Esophagus muscularis mucosa (tissue), 4 donors: ENCODE measurements at regions not wholly inside any gene's neighbourhood (a gene's known extent, or its start where the extent isn't known, plus 50 kb on each side); places are given as distances from the start of the nearest gene placed in this dataset.
A peak's percentile ranks its signal among the peaks of the same experiment; 100 is the strongest.
"Not testable (repeated sequence)": the region's sequence is repeated elsewhere in the genome, so short reads cannot be mapped to it uniquely, and the experiment has no call there.

ENCODE experiments used
- DNase-seq: peaks from one replicate; pipeline ENCODE4 v3.0.0-alpha.2; 2017; ENCODE audit errors: extremely low spot score
- H3K27ac ChIP-seq, 4 donors: fragments of 200-600 bp; sonication (generic); replicated peaks in 1 of 4; 1 replicate in 3 of 4; 2 replicates in 1 of 4; pipeline ENCODE4 v1.5.1; 2016 to 2019; ENCODE audit warnings: mild to moderate bottlenecking in 1 of 4
- H3K27me3 ChIP-seq, 4 donors: fragments of 200-600 bp; sonication (generic); one replicate each; pipeline versions ENCODE4 v1.5.1 to v1.6.0; 2016 to 2019
- H3K36me3 ChIP-seq, 4 donors: fragments of 200-600 bp; sonication (generic); one replicate each; pipeline ENCODE4 v1.5.1; 2016 to 2019
- H3K4me1 ChIP-seq, 4 donors: fragments of 200-600 bp; sonication (generic); one replicate each; pipeline ENCODE4 v1.5.1; 2016 to 2019
- H3K4me3 ChIP-seq, 4 donors: fragments of 200-600 bp; sonication (generic); 1 replicate in 2 of 4; 2 replicates in 2 of 4; pipeline ENCODE4 v1.5.1; 2016 to 2019; ENCODE audit warnings: mild to moderate bottlenecking in 4 of 4, moderate library complexity in 1 of 4
- H3K9me3 ChIP-seq, 4 donors: fragments of 200-600 bp; sonication (generic); 1 replicate in 3 of 4; 2 replicates in 1 of 4; pipeline ENCODE4 v1.5.1; 2016 to 2019
- EP300 ChIP-seq: sonication (generic); formaldehyde crosslinking; IDR thresholded peaks from one replicate; pipeline ENCODE4 v1.6.1; 2017; ENCODE audit warnings: antibody characterized with exemption
- POLR2A ChIP-seq: fragments of 450-650 bp; IDR thresholded peaks from one replicate; pipeline ENCODE4 v1.6.1; 2017; ENCODE audit warnings: antibody characterized with exemption, moderate library complexity, mild to moderate bottlenecking, low read depth
- POLR2AphosphoS5 ChIP-seq, 2 donors: sonication (generic); formaldehyde crosslinking; IDR thresholded peaks; one replicate each; pipeline ENCODE4 v1.6.1; 2017; ENCODE audit warnings: antibody characterized with exemption in 2 of 2
- WGBS: methylation state at CpG from one replicate; pipeline ENCODE4 v1.1.5; 2018; 5-methylcytosine and 5-hydroxymethylcytosine counted together
- intact Hi-C: fragments of 100-400 bp; cut with DNase I; formaldehyde crosslinking; loops from one replicate; pipeline ENCODE4 v1.15.1; 2023
- TF ChIP-seq, protein P1 (sequence below), 3 experiments: fragments of 200-600 bp in 2 of 3; fragments of 450-650 bp in 1 of 3; sonication (generic) in 2 of 3; IDR thresholded peaks; one replicate each; pipeline ENCODE4 v1.5.1; 2017 to 2019; ENCODE audit warnings: antibody characterized with exemption in 3 of 3, mild to moderate bottlenecking in 2 of 3, moderate library complexity in 1 of 3

DNA sequence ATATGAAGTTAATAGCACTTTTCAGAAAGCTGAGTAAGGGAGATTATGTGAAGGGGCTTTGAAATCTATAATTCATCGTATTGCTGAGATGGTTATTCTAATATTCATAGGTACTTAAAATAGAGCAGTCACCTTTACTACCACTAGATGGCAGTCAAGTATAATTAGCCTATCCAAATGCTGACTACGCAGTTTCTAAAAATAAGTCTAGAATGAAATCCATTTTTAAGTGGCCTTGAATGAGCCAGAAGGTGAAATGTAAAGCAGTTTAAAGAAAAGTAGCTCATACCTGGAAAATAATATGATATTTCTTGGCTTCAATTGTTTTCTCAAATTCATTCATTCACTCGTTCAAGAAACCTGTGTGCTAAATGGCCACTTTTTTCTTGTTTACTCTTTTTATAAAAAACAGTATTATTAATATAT is 1277.1 kb downstream of the GATA3 start:
- peaks cover 0 to 3% (median 0%) of the 10 kb centered on the region in 4 donors for H3K4me1 ChIP-seq
- H3K27me3 ChIP-seq = no peaks in the 10 kb centered on the region
- intact Hi-C loops = no loop called here
- no peak overlapping the region for H3K27ac ChIP-seq
- WGBS = 17% methylated on average over 3 of the region's 3 CpGs
- no peaks in the 10 kb centered on the region for H3K36me3 ChIP-seq
- DNase-seq = no peak
- H3K9me3 ChIP-seq = no peaks in the 10 kb centered on the region
- no peak for TF ChIP-seq POLR2AphosphoS5 (IDR thresholded peaks at IDR 0.05)
- TF ChIP-seq, protein P1, sequence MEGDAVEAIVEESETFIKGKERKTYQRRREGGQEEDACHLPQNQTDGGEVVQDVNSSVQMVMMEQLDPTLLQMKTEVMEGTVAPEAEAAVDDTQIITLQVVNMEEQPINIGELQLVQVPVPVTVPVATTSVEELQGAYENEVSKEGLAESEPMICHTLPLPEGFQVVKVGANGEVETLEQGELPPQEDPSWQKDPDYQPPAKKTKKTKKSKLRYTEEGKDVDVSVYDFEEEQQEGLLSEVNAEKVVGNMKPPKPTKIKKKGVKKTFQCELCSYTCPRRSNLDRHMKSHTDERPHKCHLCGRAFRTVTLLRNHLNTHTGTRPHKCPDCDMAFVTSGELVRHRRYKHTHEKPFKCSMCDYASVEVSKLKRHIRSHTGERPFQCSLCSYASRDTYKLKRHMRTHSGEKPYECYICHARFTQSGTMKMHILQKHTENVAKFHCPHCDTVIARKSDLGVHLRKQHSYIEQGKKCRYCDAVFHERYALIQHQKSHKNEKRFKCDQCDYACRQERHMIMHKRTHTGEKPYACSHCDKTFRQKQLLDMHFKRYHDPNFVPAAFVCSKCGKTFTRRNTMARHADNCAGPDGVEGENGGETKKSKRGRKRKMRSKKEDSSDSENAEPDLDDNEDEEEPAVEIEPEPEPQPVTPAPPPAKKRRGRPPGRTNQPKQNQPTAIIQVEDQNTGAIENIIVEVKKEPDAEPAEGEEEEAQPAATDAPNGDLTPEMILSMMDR (IDR thresholded peaks at IDR 0.05) = peak; percentile 81 to 91 (median 86)
- H3K4me3 ChIP-seq = no peak overlapping the region

DNA sequence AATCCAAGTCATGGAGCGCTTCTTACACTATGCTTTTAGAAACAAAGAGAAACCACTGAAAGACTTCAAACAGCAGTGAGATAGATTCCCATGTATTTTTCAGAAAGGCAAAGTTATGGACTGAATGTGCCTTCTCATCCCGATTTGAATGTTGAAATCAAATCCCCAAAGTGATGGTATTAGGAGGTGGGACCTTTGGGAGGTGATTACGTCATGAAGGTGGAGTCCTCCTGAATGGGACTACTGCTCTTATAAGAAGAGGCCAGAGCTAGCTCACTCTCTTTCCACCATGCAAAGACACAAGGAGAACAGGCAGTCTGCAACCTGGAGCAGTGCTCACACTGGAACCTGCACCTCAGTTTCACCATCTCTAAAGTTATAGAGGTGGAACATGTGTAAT is 1279.8 kb downstream of the GATA3 start:
- H3K27ac ChIP-seq = no peak overlapping the region
- H3K9me3 ChIP-seq = no peaks in the 10 kb centered on the region
- H3K4me3 ChIP-seq = no peak overlapping the region
- no peak for TF ChIP-seq EP300
- no peak for TF ChIP-seq POLR2A
- TF ChIP-seq POLR2AphosphoS5 (IDR thresholded peaks at IDR 0.05) = no peak
- TF ChIP-seq, protein P1 (IDR thresholded peaks at IDR 0.05) = no peak
- H3K27me3 ChIP-seq = no peaks in the 10 kb centered on the region
- WGBS = 86% methylated on average over 3 of the region's 3 CpGs
- intact Hi-C loops = no loop called here
- peaks cover 0 to 3% (median 0%) of the 10 kb centered on the region in 4 donors for H3K4me1 ChIP-seq
- no peaks in the 10 kb centered on the region for H3K36me3 ChIP-seq
- DNase-seq = no peak

DNA sequence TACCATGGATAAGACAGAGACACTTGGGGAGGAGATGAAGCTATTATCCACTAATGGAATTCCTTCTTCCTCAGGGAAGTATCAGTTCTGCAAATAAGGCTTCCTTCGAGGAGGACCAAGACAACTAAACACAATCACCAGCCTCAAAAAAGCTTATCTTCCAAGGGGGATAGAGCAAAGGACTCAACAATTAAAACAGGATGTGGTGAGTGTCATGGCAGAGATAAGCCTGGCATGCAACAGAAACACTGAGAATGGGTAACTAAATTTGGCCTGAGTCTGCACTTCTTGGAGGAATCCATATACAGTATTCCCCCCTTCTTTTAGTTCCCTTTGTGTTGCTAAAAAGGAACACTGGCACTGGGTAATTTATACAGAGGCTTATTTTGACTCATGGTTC is 1285.2 kb downstream of the GATA3 start:
- DNase-seq = no peak
- H3K27ac ChIP-seq = no peak overlapping the region
- no peaks in the 10 kb centered on the region for H3K27me3 ChIP-seq
- intact Hi-C loops = loop anchor here (5.0 kb wide), 1 partner anchor 1938 kb away; no protein-coding TSS in a partner anchor
- WGBS = 60% methylated on average over 1 of the region's 1 CpG
- no peaks in the 10 kb centered on the region for H3K9me3 ChIP-seq
- H3K36me3 ChIP-seq = no peaks in the 10 kb centered on the region
- H3K4me1 ChIP-seq = peaks cover 0 to 14% (median 6%) of the 10 kb centered on the region in 4 donors
- TF ChIP-seq EP300 (no peak), POLR2AphosphoS5 (IDR thresholded peaks at IDR 0.05) (no peak)
- H3K4me3 ChIP-seq = no peak overlapping the region

DNA sequence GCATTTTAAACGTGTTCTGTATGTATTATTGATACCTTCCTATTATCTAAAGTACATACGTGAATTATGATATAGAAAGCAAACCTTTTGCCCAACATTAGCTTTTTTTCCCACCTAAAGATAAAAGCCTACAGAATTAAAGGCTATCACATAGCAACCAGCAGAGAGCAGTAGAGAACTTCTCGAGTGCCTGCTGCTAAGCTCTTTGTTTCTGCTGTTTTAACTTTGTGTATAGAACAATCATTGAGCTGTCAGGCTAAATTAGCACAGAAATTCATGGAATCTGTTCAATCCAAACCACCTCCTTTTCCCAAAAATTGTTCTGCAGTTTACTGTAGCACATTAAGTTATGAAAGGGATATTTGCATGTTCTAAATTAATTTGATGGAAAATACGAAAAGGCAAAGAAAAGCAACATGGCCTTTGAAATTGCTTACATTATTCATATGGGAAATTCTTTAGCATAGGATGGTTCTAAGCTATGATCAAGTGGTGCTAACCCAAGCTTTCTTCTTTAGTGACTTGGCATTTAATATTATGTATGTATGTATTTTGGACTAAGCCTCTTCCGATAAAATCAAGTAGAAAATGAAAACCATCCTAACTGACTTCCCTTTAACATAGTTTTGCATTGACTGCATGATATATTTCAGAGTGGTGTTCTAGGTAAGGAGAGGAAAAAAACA is 1288.5 kb downstream of the GATA3 start:
- H3K4me1 ChIP-seq = peaks cover 0 to 14% (median 6%) of the 10 kb centered on the region in 4 donors
- no peak for TF ChIP-seq EP300
- TF ChIP-seq POLR2A = no peak
- TF ChIP-seq, protein P1 (IDR thresholded peaks at IDR 0.05) = peak; percentile 69 to 81 (median 75)
- TF ChIP-seq POLR2AphosphoS5 (IDR thresholded peaks at IDR 0.05) = no peak
- 36% methylated on average over 5 of the region's 5 CpGs for WGBS
- no peak for DNase-seq
- H3K36me3 ChIP-seq = no peaks in the 10 kb centered on the region
- no peak overlapping the region for H3K4me3 ChIP-seq
- H3K27ac ChIP-seq = no peak overlapping the region
- intact Hi-C loops = loop anchor here (5.0 kb wide), 1 partner anchor 1934 kb away; no protein-coding TSS in a partner anchor
- peaks cover 0 to 20% (median 8%) of the 10 kb centered on the region in 4 donors for H3K9me3 ChIP-seq
- H3K27me3 ChIP-seq = no peaks in the 10 kb centered on the region

DNA sequence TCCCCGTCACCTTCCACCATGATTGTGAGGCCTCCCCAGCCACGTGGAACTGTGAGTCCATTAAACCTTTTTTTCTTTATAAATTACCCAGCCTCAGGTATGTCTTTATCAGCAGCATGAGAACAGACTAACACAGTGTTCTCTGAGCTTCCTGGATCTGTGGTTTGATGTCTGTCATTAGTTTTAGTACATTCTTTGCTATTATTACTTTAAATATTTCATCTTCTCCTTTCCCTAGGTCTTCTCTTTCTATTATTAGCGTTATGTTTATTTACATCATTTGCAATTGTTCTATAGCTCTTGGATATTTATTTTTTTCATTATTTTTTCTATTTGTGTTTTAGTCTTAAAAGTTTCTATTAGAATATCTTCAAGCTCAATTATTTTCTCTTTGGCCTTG is 1293.4 kb downstream of the GATA3 start:
- DNase-seq, H3K27me3 ChIP-seq, H3K4me1 ChIP-seq, H3K27ac ChIP-seq, intact Hi-C loops, H3K36me3 ChIP-seq, H3K4me3 ChIP-seq: not testable (repeated sequence)
- WGBS = 85% methylated on average over 3 of the region's 3 CpGs
- peaks cover 0 to 20% (median 11%) of the 10 kb centered on the region in 4 donors for H3K9me3 ChIP-seq

DNA sequence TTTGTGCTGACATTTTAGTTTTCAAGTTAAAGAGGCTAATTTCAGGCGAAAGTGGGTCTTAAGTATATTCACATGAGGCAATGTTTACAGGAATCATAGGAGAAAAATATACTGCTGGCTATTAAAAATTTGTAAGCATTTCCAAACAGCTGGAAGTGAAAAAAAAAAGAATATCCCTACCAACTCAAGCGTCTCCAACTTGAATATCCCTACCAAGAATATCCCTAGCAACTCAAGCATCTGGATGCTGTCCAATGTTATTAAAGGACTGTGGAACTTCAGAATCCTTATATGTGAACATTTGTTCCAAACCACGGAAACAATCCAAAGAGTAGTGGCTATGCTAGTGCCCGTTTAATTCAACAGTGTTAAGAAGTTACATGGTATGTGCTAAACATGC is 1303.0 kb downstream of the GATA3 start:
- no peak for TF ChIP-seq POLR2A
- TF ChIP-seq, protein P1 (IDR thresholded peaks at IDR 0.05) = no peak
- H3K4me3 ChIP-seq = no peak overlapping the region
- no peaks in the 10 kb centered on the region for H3K9me3 ChIP-seq
- H3K4me1 ChIP-seq = no peaks in the 10 kb centered on the region
- no peak overlapping the region for H3K27ac ChIP-seq
- intact Hi-C loops = no loop called here
- 41% methylated on average over 4 of the region's 4 CpGs for WGBS
- H3K36me3 ChIP-seq = no peaks in the 10 kb centered on the region
- DNase-seq = no peak
- H3K27me3 ChIP-seq = no peaks in the 10 kb centered on the region
